B cell (primary cell): ENCODE measurements at regions not wholly inside any gene's neighbourhood (a gene's known extent, or its start where the extent isn't known, plus 50 kb on each side); places are given as distances from the start of the nearest gene placed in this dataset.

Experiments used
- CTCF ChIP-seq: fragments of 200-600 bp; IDR thresholded peaks from one replicate; pipeline ENCODE4 v1.8.0; 2022; ENCODE audit warnings: antibody characterized with exemption, mild to moderate bottlenecking
- EZH2 ChIP-seq: IDR thresholded peaks from 2 replicates; pipeline ENCODE4 v1.6.1; 2012; ENCODE audit warnings: borderline replicate concordance, low read depth, mild to moderate bottlenecking, moderate library complexity, low read length; ENCODE audit not compliant: insufficient read depth, poor library complexity, severe bottlenecking

- TF ChIP-seq EZH2, result no peak
- TF ChIP-seq CTCF, result no peak
These were observed 496.5 kb upstream of the LCORL start for GRCh38 chr4:18518098-18518497.
